HepG2 (cell line): ENCODE measurements at regions not wholly inside any gene's neighbourhood (a gene's known extent, or its start where the extent isn't known, plus 50 kb on each side); places are given as distances from the start of the nearest gene placed in this dataset.

Experiments used
- ATAC-seq: fragments of 200-7000 bp; cut with Tn5 transposase; 3 replicates; pipeline ENCODE4 v1.9.1; 2020; ENCODE audit warnings: mild to moderate bottlenecking, moderate library complexity
- BruUV-seq: library from RNA; stranded (reverse); fragments of 400-500 nt; replicated peaks from 2 replicates; lab custom pipeline; 2021; lab: Mats Ljungman, UMichigan
- CTCF ChIA-PET: fragments of 300-600 bp; formaldehyde crosslinking; extraction: SDS; loops from one replicate; lab custom pipeline; 2021; ENCODE audit warnings: low total read pairs, inconsistent platforms, low intra/inter-chr PET ratio; lab: Yijun Ruan, JAX
- POLR2A ChIA-PET: fragments of 350-600 bp; sonication (Branson Sonifier 250); formaldehyde crosslinking; loops from one replicate; lab custom pipeline; 2020; ENCODE audit warnings: antibody characterized with exemption, inconsistent platforms; lab: Yijun Ruan, JAX
- DNase-seq: peaks from one replicate; pipeline ENCODE4 v3.0.0-alpha.2; 2015; ENCODE audit warnings: low spot score
- FAIRE-seq: peaks from 3 replicates; lab custom pipeline; 2011; peaks lifted over from hg19 to GRCh38; lab: Jason Lieb, UNC
- H2AFZ ChIP-seq: one replicate; pipeline ENCODE4 v1.6.1; 2011; ENCODE audit warnings: low read length, inconsistent platforms
- H3K27ac ChIP-seq: fragments of 300-600 bp; 3 replicates; pipeline ENCODE4 v1.8.0; 2011; ENCODE audit warnings: mixed run types, mild to moderate bottlenecking, mixed read lengths, low read length, inconsistent platforms; ENCODE audit not compliant: insufficient read depth; ENCODE audit errors: extremely low read length
- H3K27me3 ChIP-seq, 2 experiments: fragments of 200-600 bp in 1 of 2; 2 replicates in 1 of 2; 3 replicates in 1 of 2; pipeline versions ENCODE4 v1.6.0 to v1.8.0; 2011; ENCODE audit warnings: low read length in 2 of 2, mild to moderate bottlenecking in 2 of 2, moderate library complexity in 2 of 2, inconsistent platforms in 1 of 2; ENCODE audit not compliant: insufficient read depth in 2 of 2, control insufficient read depth in 1 of 2
- H3K36me3 ChIP-seq, 2 experiments: fragments of 200-600 bp in 1 of 2; replicated peaks in 1 of 2; 2 replicates in 1 of 2; 3 replicates in 1 of 2; pipeline versions ENCODE4 v1.5.1 to v1.8.0; 2011; ENCODE audit warnings: low read length in 2 of 2, inconsistent platforms in 1 of 2; ENCODE audit not compliant: insufficient read depth in 2 of 2, control insufficient read depth in 1 of 2
- H3K4me1 ChIP-seq: 2 replicates; pipeline ENCODE4 v1.5.1; 2012; ENCODE audit warnings: low read length, inconsistent platforms; ENCODE audit not compliant: insufficient read depth
- H3K4me2 ChIP-seq: 2 replicates; pipeline ENCODE4 v1.6.0; 2011; ENCODE audit warnings: low read depth, low read length, inconsistent platforms
- H3K4me3 ChIP-seq, 3 experiments: fragments of 200-600 bp in 1 of 3; sonication (generic), shearing (Covaris generic) in 1 of 3; replicated peaks in 1 of 3; 2 replicates each; pipeline ENCODE4 v1.5.1; 2011 to 2016; ENCODE audit warnings: low read length in 3 of 3, inconsistent platforms in 2 of 3, low read depth in 2 of 3, mild to moderate bottlenecking in 2 of 3, control low read depth in 1 of 3, mixed read lengths in 1 of 3; ENCODE audit not compliant: insufficient read depth in 1 of 3
- H3K79me2 ChIP-seq: one replicate; pipeline ENCODE4 v1.6.1; 2011; ENCODE audit warnings: low read length, inconsistent platforms; ENCODE audit not compliant: insufficient read depth
- H3K9ac ChIP-seq: 2 replicates; pipeline ENCODE4 v1.6.0; 2011; ENCODE audit warnings: mild to moderate bottlenecking, low read depth, low read length, inconsistent platforms; ENCODE audit not compliant: insufficient read depth
- H3K9me3 ChIP-seq: 2 replicates; pipeline ENCODE4 v1.5.1; 2012; ENCODE audit warnings: mild to moderate bottlenecking, low read length
- H4K20me1 ChIP-seq: 2 replicates; pipeline ENCODE4 v1.6.0; 2011; ENCODE audit warnings: inconsistent platforms, mild to moderate bottlenecking, low read length, moderate library complexity; ENCODE audit not compliant: insufficient read depth
- ERF ChIP-seq: IDR thresholded peaks from 2 replicates; pipeline ENCODE4 v1.6.1; 2018; ENCODE audit warnings: missing biosample characterization, missing genetic modification reagents
- ZFP36 ChIP-seq: fragments of 150-350 bp; IDR thresholded peaks from 2 replicates; pipeline ENCODE4 v1.6.1; 2018; ENCODE audit warnings: borderline replicate concordance, low read length, low read depth; ENCODE audit not compliant: partially characterized antibody
- WGBS: methylation state at CpG from one replicate; pipeline ENCODE4 v1.1.6; 2017; ENCODE audit warnings: low lambda C conversion rate; 5-methylcytosine and 5-hydroxymethylcytosine counted together
- in situ Hi-C: cut with HindIII; loops from 2 replicates; pipeline ENCODE4 v1.10.0; 2017; ENCODE audit warnings: low pct_unique_long_range_greater_than_20kb; ENCODE audit not compliant: extremely low pct_ligation_motif_present
- intact Hi-C: fragments of 100-400 bp; cut with micrococcal nuclease; formaldehyde crosslinking; loops from one replicate; pipeline ENCODE4 v1.10.0; 2022; ENCODE audit not compliant: unreplicated experiment
- TF ChIP-seq, protein P1 (sequence below): sonication (generic); formaldehyde crosslinking; IDR thresholded peaks from 2 replicates; pipeline ENCODE4 v1.5.1; 2020; ENCODE audit warnings: missing genetic modification reagents, mild to moderate bottlenecking, borderline replicate concordance
- TF ChIP-seq, protein P2 (sequence below): sonication (generic); formaldehyde crosslinking; IDR thresholded peaks from 2 replicates; pipeline ENCODE4 v1.5.1; 2020; ENCODE audit warnings: missing genetic modification reagents, mild to moderate bottlenecking, borderline replicate concordance

- Histone ChIP-seq H3K9me3 (peaks cover 25% of the 10 kb centered on the region), H3K27me3 (no peaks in the 10 kb centered on the region), H3K27ac (no peak overlapping the region), H3K4me1 (no peaks in the 10 kb centered on the region), H3K4me2 (no peak overlapping the region), H2AFZ (no peak overlapping the region), H3K36me3 (0 out of 5 replicates have a peak, but pooled peaks cover 0 to 6% of the 10 kb centered on the region in 2 experiments), H3K79me2 (no peaks in the 10 kb centered on the region), H4K20me1 (no peaks in the 10 kb centered on the region), H3K9ac (no peak overlapping the region), H3K4me3 (no peak overlapping the region)
- intact Hi-C loops, result no loop called here
- 95% methylated on average over 4 of the region's 4 CpGs for WGBS
- in situ Hi-C loops, result no loop called here
- TF ChIP-seq ERF (no peak), ZFP36 (peak; percentile 57)
- TF ChIP-seq, protein P1, sequence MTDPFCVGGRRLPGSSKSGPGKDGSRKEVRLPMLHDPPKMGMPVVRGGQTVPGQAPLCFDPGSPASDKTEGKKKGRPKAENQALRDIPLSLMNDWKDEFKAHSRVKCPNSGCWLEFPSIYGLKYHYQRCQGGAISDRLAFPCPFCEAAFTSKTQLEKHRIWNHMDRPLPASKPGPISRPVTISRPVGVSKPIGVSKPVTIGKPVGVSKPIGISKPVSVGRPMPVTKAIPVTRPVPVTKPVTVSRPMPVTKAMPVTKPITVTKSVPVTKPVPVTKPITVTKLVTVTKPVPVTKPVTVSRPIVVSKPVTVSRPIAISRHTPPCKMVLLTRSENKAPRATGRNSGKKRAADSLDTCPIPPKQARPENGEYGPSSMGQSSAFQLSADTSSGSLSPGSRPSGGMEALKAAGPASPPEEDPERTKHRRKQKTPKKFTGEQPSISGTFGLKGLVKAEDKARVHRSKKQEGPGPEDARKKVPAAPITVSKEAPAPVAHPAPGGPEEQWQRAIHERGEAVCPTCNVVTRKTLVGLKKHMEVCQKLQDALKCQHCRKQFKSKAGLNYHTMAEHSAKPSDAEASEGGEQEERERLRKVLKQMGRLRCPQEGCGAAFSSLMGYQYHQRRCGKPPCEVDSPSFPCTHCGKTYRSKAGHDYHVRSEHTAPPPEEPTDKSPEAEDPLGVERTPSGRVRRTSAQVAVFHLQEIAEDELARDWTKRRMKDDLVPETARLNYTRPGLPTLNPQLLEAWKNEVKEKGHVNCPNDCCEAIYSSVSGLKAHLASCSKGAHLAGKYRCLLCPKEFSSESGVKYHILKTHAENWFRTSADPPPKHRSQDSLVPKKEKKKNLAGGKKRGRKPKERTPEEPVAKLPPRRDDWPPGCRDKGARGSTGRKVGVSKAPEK (CRISPR knock-in tag), result no peak
- TF ChIP-seq, protein P2, sequence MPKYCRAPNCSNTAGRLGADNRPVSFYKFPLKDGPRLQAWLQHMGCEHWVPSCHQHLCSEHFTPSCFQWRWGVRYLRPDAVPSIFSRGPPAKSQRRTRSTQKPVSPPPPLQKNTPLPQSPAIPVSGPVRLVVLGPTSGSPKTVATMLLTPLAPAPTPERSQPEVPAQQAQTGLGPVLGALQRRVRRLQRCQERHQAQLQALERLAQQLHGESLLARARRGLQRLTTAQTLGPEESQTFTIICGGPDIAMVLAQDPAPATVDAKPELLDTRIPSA (CRISPR knock-in tag), result no peak
- CTCF ChIA-PET, result no interaction called here
- no peak for DNase-seq
- POLR2A ChIA-PET, result no interaction called here
- no peak for ATAC-seq
- no peak for FAIRE-seq
- BruUV-seq, result no TSS peak
These were observed 275.7 kb upstream of the NPSR1 start for GRCh38 chr7:34382166-34382893.
